ENCODE measurements at regions not wholly inside any gene's neighbourhood (a gene's known extent, or its start where the extent isn't known, plus 50 kb on each side); places are given as distances from the start of the nearest gene placed in this dataset.
A peak's percentile ranks its signal among the peaks of the same experiment; 100 is the strongest.
"Not testable (repeated sequence)": the region's sequence is repeated elsewhere in the genome, so short reads cannot be mapped to it uniquely, and the experiment has no call there.

- no peak for DNase-seq
Measured at GRCh38 chrX:74063426-74064155, 211.1 kb upstream of the XIST start.

- DNase-seq: no peak
Measured at GRCh38 chrX:74061879-74062278, 209.4 kb upstream of the XIST start.

- DNase-seq: no peak
Measured at GRCh38 chrX:74049126-74049525, 196.6 kb upstream of the XIST start.

- DNase-seq: not testable (repeated sequence)
Measured at GRCh38 chrX:74034066-74034465, 181.6 kb upstream of the XIST start.

GRCh38 chrX:74031527-74031926, 179.0 kb upstream of the XIST start:
- not testable (repeated sequence) for DNase-seq

- DNase-seq: not testable (repeated sequence)
Measured at GRCh38 chrX:74030766-74031165, 178.3 kb upstream of the XIST start.

- not testable (repeated sequence) for DNase-seq
Measured at GRCh38 chrX:74025145-74025544, 172.6 kb upstream of the XIST start.

DNA sequence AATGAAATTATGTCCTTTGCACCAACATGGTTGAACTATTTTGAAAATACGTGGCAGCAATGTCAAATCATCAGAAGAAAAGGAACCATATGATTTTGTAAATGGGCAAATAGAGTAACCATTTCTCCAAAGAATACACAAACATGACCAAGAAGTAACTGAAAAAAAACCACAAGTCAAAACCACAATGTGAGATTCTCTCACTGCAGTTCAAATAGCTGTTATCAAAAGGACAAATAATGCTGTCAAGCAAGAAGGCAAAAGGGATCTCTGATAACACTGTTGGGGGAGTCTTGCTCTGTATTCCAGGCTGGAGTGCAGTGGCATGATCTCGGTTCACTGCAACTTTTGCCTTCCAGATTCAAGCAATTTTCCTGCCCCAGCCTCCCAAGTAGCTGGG, 170.7 kb upstream of the XIST start:
- DNase-seq: no peak

- DNase-seq: no peak
Measured at GRCh38 chrX:74018253-74018652, 165.7 kb upstream of the XIST start.

GRCh38 chrX:74015379-74016019, 163.0 kb upstream of the XIST start:
- DNase-seq: peak; percentile 63

DNA sequence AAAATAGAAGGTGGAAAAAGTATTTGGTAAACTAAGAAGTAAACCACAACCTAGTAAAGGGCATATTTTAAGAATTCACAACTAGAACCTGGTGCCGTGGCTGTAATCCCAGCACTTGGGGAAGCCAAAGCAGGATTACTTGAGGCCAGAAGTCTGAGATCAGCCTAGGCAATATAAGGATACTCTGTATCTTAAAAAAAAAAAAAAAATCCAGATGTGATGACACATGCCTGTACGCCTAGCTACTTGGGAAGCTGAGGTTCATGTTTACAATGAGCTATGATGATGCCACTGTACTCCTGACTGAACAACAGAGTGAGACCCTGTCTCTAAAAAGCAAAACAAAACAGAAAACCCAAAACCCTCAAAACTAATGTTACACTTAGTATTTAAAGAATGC, 156.5 kb upstream of the XIST start:
- no peak for DNase-seq

- DNase-seq: no peak
Measured at GRCh38 chrX:73992019-73992418, 139.5 kb upstream of the XIST start.

DNA sequence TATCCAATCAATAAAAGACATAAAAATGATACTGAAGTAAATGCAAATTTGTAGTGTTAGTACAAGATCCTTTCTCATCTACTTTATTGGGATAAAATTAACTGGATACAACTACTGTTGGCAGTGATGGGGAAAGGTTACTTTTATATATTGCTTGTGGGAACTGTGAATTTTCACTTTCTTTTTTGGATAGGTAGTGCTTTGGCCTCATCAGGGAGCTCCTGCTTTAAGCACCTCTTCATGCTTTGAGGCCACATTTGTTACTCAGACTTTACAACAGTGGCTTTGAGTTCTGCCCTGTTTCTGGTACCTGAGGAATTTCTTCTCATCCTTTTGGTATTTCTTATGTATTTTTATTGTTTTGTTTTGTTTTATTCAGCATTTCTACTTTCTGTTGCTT, 134.7 kb upstream of the XIST start:
- DNase-seq: no peak

GRCh38 chrX:73979551-73980131, 127.1 kb upstream of the XIST start:
- DNase-seq: no peak

GRCh38 chrX:73977542-73978169, 125.1 kb upstream of the XIST start:
- peak; percentile 4 for DNase-seq

GRCh38 chrX:73967461-73967860, 114.9 kb upstream of the XIST start:
- not testable (repeated sequence) for DNase-seq

DNA sequence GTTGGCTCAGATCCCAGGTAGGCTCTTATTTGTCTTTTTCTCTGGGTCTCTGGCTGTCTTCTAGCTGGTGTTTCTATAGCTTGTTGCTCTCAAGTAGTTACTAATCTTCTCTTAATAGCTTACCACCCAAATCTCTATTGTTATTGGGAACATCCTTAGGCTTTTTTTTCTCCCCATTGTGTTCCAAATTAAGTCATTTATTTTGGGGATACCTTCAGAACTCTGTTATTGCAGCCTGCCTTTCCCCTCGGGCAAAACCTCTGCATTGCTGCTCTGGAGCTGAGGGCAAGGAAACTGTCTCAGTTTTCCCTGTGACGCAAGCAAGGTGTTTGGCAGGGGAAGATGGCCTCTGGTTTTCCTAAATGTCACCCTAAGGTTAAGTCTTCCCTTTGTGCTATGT, 113.3 kb upstream of the XIST start:
- DNase-seq: no peak

GRCh38 chrX:73964579-73964978, 112.1 kb upstream of the XIST start:
- no peak for DNase-seq

GRCh38 chrX:73963682-73964081, 111.2 kb upstream of the XIST start:
- no peak for DNase-seq

- DNase-seq: no peak
Measured at GRCh38 chrX:73962948-73963347, 110.4 kb upstream of the XIST start.

GRCh38 chrX:73961867-73962266, 109.4 kb upstream of the XIST start:
- DNase-seq: not testable (repeated sequence)

DNA sequence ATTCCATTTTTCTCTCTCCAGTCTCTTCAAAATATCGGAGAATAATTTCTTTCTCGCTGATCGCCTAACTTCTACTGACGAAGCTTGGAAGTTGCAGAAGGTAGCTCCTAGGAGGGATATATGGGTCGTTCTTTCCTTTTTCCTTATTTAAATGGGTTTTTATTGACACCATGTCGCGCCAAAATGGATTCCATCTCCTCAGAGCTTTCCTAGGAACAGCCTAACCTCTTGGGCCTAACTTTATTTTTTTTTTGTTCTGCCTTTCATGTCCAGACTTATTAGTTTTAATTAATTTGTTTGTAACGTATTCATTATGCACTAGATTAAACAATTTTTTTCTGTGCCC, 92.0 kb upstream of the XIST start:
- peak; percentile 3 for DNase-seq

- DNase-seq: peak; percentile 85
Measured at GRCh38 chrX:73943693-73944562, 91.4 kb upstream of the XIST start.
